PFSK-1 (cell line): ENCODE measurements at regions not wholly inside any gene's neighbourhood (a gene's known extent, or its start where the extent isn't known, plus 50 kb on each side); places are given as distances from the start of the nearest gene placed in this dataset.

ENCODE experiments used
- FOXP2 ChIP-seq: optimal IDR thresholded peaks from 2 replicates; pipeline ENCODE3; 2011; ENCODE audit warnings: borderline replicate concordance, control low read depth, inconsistent platforms; ENCODE audit not compliant: insufficient read depth; ENCODE audit errors: extremely low read length, extremely low read depth
- POLR2AphosphoS5 ChIP-seq: IDR thresholded peaks from 2 replicates; pipeline ENCODE4 v1.6.1; 2012; ENCODE audit warnings: low read depth, mild to moderate bottlenecking, control low read depth, low read length, moderate library complexity
- SIN3A ChIP-seq: IDR thresholded peaks from 2 replicates; pipeline ENCODE4 v1.6.1; 2012; ENCODE audit warnings: mild to moderate bottlenecking, low read length, moderate library complexity, borderline replicate concordance; ENCODE audit not compliant: insufficient read depth
- TAF1 ChIP-seq: IDR thresholded peaks from 2 replicates; pipeline ENCODE4 v1.6.1; 2012; ENCODE audit warnings: low read length, control low read depth, borderline replicate concordance; ENCODE audit not compliant: insufficient read depth
- TF ChIP-seq, protein P1 (sequence below), 2 experiments: IDR thresholded peaks; 2 replicates each; pipeline versions ENCODE4 v1.6.1 to v1.8.0; 2011 to 2012; ENCODE audit warnings: low read depth in 2 of 2, low read length in 2 of 2, control low read depth in 1 of 2, inconsistent platforms in 1 of 2, mild to moderate bottlenecking in 1 of 2, moderate library complexity in 1 of 2; ENCODE audit not compliant: insufficient read depth in 1 of 2

DNA sequence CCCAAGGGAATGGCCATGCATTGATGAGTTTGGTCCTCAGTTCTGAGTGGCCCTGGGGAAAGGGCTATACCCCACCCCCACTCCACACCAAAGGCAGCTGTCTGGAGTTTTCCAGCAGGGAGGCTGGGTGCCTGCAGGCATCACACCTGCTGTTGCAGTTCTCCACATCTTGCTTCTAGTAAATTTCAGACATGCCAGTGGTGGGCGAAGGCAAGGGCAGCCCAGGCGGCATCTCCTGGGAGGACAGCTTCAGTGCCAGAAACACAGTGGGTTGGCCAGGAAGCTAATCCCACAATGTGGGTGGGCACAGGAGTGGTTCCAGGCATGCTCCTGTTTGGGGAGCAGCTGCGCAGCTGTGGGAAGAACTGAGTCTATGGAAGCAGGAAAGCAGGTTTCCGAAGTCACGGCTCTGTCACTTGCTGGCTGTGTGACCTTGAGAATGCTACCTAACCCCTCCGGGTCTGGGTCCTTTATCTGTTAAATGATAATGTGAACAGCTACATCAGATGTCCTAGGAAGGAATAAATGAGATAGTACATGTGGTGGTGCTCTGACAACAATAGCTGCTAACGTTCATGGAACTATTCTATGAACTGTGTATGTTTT, 84.6 kb upstream of the SPTBN1 start:
- TF ChIP-seq, protein P1, sequence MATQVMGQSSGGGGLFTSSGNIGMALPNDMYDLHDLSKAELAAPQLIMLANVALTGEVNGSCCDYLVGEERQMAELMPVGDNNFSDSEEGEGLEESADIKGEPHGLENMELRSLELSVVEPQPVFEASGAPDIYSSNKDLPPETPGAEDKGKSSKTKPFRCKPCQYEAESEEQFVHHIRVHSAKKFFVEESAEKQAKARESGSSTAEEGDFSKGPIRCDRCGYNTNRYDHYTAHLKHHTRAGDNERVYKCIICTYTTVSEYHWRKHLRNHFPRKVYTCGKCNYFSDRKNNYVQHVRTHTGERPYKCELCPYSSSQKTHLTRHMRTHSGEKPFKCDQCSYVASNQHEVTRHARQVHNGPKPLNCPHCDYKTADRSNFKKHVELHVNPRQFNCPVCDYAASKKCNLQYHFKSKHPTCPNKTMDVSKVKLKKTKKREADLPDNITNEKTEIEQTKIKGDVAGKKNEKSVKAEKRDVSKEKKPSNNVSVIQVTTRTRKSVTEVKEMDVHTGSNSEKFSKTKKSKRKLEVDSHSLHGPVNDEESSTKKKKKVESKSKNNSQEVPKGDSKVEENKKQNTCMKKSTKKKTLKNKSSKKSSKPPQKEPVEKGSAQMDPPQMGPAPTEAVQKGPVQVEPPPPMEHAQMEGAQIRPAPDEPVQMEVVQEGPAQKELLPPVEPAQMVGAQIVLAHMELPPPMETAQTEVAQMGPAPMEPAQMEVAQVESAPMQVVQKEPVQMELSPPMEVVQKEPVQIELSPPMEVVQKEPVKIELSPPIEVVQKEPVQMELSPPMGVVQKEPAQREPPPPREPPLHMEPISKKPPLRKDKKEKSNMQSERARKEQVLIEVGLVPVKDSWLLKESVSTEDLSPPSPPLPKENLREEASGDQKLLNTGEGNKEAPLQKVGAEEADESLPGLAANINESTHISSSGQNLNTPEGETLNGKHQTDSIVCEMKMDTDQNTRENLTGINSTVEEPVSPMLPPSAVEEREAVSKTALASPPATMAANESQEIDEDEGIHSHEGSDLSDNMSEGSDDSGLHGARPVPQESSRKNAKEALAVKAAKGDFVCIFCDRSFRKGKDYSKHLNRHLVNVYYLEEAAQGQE (IDR thresholded peaks at IDR 0.05; ENCODE audit: insufficient read depth in 1 of 2, low read depth in 2 of 2, low read length in 2 of 2) = no peak
- no peak for TF ChIP-seq TAF1
- no peak for TF ChIP-seq POLR2AphosphoS5
- TF ChIP-seq SIN3A = no peak
- TF ChIP-seq FOXP2 = no peak

DNA sequence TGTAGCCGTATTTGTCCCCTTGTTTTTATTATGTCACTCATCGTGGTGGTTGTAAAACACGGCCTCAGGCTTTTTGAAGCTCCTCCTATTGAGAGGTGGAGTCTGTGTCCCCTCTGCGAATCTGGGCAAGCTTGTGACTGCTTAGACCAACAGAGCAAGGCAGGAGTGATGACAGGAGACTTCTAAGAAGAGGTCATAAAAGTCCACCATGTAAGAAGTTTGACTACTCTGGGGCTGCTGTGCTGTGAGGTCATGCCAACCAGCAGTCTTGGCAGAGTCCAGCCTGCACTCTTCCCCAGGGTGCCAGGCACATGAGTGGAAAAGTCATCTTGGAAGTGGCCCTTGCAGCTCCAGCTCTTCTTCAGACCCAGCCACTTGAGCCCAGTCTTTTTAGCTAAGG, 83.8 kb upstream of the SPTBN1 start:
- TF ChIP-seq FOXP2 = no peak
- TF ChIP-seq TAF1 = no peak
- TF ChIP-seq SIN3A = no peak
- TF ChIP-seq, protein P1 (IDR thresholded peaks at IDR 0.05; ENCODE audit: insufficient read depth in 1 of 2, low read depth in 2 of 2, low read length in 2 of 2) = no peak
- no peak for TF ChIP-seq POLR2AphosphoS5

DNA sequence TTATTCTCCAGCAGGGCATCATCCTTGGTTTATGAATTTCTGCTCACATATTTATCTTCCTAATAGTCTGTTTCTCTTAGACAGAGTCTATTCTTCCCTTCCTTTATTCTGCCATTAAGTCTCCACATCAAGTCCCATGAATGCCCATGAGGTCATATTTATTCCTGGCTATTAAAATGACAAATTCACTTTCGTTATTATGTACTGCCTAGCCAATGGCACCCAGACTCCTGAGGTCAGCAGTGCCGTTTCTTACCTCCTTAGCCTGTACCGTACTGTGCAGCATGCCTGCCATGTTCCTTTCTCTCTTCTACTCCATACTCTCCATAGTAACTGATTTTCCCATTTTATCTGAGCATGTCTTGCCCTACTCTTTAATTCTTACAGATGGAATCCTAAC, 82.3 kb upstream of the SPTBN1 start:
- TF ChIP-seq TAF1 (no peak), SIN3A (no peak), POLR2AphosphoS5 (no peak), FOXP2 (no peak)
- TF ChIP-seq, protein P1 (IDR thresholded peaks at IDR 0.05; ENCODE audit: insufficient read depth in 1 of 2, low read depth in 2 of 2, low read length in 2 of 2) = no peak

DNA sequence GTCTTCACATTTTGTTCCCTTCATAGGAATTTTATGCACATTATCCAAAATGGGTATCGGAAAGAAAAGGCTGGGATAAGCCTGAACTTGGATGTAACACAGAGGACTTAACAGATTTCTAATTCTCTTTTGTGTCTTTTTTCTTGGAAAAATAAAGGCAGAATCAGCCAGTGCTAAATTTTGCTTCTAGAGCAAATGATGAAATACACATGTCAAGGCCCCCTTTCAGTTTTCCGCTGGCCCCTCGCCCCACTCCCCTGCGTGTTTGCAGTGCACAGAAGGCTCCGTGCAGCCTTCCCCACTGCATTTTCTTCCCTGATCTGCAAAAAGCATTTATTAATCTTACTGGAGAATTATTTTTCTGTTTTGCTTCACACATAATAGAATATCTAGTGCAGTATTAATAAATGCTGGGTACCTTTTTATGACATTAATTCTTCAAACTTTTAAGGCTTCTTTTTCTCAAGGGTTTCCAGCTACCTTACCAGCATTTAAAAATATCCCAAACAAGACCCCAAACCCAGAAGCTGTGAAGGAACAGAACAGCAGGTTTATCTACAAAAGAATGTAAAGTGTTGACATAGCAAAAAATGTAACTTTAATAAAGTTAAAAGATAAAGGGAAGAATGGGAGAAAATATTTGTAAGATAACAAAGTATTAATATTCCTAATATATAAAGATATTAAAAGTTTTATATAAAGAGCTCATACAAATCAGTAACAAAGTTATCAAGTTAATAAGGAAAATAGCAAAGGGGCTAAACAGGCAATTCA, 81.3 kb upstream of the SPTBN1 start:
- TF ChIP-seq FOXP2 (no peak), POLR2AphosphoS5 (no peak), TAF1 (no peak), SIN3A (no peak)
- TF ChIP-seq, protein P1 (IDR thresholded peaks at IDR 0.05; ENCODE audit: insufficient read depth in 1 of 2, low read depth in 2 of 2, low read length in 2 of 2) = no peak

DNA sequence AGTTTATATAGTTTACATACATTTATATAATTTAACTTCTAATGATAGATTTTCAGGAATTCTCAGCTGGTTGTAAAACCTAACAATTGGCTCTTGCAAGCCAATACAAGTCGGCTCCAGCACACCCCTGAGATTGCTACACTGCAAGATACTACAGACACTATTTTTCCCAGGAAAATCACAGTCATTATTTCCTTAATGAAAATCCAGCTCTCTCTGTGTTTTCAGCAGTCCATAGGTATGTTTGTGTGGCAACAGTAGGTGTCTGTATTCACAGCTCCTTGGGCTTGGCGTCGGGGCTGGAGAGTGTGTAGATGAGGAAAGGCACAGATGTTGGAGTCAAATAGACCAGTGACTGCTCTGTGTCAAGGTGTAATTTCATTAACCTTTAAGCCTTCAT, 78.7 kb upstream of the SPTBN1 start:
- TF ChIP-seq POLR2AphosphoS5 (no peak), TAF1 (no peak), SIN3A (no peak), FOXP2 (no peak)
- TF ChIP-seq, protein P1 (IDR thresholded peaks at IDR 0.05; ENCODE audit: insufficient read depth in 1 of 2, low read depth in 2 of 2, low read length in 2 of 2) = no peak
